ENCODE measurements at regions not wholly inside any gene's neighbourhood (a gene's known extent, or its start where the extent isn't known, plus 50 kb on each side); places are given as distances from the start of the nearest gene placed in this dataset.

DNA sequence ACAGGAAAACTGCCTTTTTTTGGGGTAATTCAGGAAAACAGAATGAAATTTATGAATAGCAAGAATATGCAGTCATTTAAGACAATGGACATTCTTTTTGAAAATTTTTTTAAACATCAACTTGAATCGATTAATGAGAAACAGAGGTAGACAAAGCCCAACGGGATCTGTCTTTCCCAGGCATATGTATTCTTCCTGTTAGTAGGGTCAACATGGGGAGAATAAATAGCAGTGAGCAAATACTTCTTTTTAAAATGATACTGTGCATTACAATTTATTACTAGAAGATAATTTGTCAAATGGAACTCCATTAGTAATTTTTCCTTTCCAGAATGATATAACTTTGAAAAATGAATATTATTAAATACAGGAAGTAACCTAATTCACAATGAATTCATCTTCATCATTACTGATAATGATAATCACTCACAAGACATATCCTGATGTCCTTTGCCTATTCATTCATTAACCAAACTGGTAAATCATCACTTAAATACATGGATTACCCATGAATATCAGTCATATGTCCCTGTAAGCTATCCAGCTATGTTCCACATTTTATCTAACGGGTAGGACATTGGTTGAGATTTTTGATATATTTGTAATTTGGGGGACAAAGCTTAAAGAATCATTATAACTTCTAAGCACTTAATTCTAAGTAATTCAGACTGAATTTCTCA lies 209.2 kb upstream of the CDIN1 start:
- no peak for TF ChIP-seq CTCF (IDR thresholded peaks at IDR 0.05)
- no peak for TF ChIP-seq POLR2A (IDR thresholded peaks at IDR 0.05)

All from esophagus squamous epithelium (tissue), 4 donors.